ENCODE measurements at regions not wholly inside any gene's neighbourhood (a gene's known extent, or its start where the extent isn't known, plus 50 kb on each side); places are given as distances from the start of the nearest gene placed in this dataset.

GRCh38 chr4:123507376-123507775 is 110.8 kb downstream of the SPRY1 start:
- ATAC-seq (no peak), DNase-seq (no peak)
- H3K36me3 ChIP-seq, result no peaks in the 10 kb centered on the region
- H3K4me1 ChIP-seq, result peaks cover 0 to 16% (median 5%) of the 10 kb centered on the region in 9 donors
- no peak for TF ChIP-seq CTCF (IDR thresholded peaks at IDR 0.05)
- intact Hi-C loops (cut with DNase I), result loop anchor here in 3 of 10 donors (5.0 to 10.0 kb wide), 2 partner anchors 100 to 103 kb away; no protein-coding TSS in a partner anchor
- H3K27ac ChIP-seq, result no peak overlapping the region
- peaks cover 0 to 17% (median 0%) of the 10 kb centered on the region in 7 donors for H3K27me3 ChIP-seq
- 71 to 81% methylated on average over 2 of the region's 2 CpGs for WGBS, 2 donors
- H3K9me3 ChIP-seq, result peaks cover 0 to 4% (median 0%) of the 10 kb centered on the region in 11 donors
- no peak overlapping the region for H3K4me3 ChIP-seq

- WGBS, 2 donors, result 96% methylated on average over 3 of the region's 3 CpGs
These were observed 113.6 kb downstream of the SPRY1 start for GRCh38 chr4:123510221-123510620.

DNA sequence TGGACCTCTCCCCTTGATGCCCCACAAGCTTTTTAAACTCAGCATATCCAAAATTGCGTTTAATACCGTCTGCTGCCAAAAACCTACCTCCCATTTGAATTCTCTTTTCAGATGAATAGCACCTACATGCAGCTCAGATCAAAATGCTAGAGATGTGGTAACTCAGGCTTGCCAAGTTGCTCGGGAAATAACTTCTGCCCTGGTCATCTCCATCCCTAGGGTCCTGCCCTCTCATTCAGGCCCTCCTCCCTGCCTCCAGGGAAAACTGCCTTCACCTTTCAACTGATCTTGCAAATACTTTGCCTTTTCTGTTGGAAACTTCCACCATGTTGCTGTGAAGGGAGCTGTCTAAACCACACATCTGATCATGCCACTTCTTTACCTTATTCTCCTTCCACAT is 114.1 kb downstream of the SPRY1 start:
- 80 to 91% methylated on average over 3 of the region's 3 CpGs for WGBS, 2 donors

More at GRCh38 chr4:123510221-123510620, 113.6 kb downstream of the SPRY1 start:
- Histone ChIP-seq H3K4me3 (no peak overlapping the region), H3K4me1 (peaks cover 0 to 9% (median 0%) of the 10 kb centered on the region in 9 donors), H3K27ac (no peak overlapping the region), H3K27me3 (peaks cover 0 to 17% (median 0%) of the 10 kb centered on the region in 7 donors), H3K9me3 (peaks cover 0 to 4% (median 0%) of the 10 kb centered on the region in 11 donors), H3K36me3 (no peaks in the 10 kb centered on the region)
- ATAC-seq (no peak), DNase-seq (no peak)
- TF ChIP-seq CTCF (IDR thresholded peaks at IDR 0.05), result no peak
- intact Hi-C loops (cut with DNase I), result no loop called here

DNA sequence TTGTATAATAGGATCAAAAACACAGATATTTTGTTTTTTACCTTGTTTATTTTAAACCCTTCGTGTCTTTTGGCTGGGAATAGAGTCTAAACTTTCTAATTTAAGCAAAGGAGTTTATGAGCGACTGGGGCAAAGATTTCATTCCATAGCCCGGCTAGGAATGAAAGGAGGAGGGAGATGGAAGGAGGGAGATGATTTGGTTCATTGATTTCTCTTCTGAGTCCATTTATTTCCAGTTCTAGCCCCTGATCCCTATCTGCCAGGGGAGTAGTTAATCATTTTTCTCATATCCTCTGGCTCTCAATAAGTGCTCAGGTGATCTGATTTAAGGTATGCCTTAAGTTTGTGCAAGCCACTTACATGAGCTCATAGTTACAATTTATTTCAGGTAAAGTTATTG is 120.0 kb downstream of the SPRY1 start:
- Histone ChIP-seq H3K4me1 (no peaks in the 10 kb centered on the region), H3K4me3 (no peak overlapping the region), H3K27me3 (no peaks in the 10 kb centered on the region), H3K27ac (no peak overlapping the region), H3K36me3 (no peaks in the 10 kb centered on the region), H3K9me3 (peaks cover 0 to 1% (median 0%) of the 10 kb centered on the region in 11 donors)
- no peak for DNase-seq
- intact Hi-C loops (cut with DNase I), result no loop called here
- 74 to 77% methylated on average over 3 of the region's 3 CpGs for WGBS, 2 donors
- no peak for ATAC-seq
- no peak for TF ChIP-seq CTCF (IDR thresholded peaks at IDR 0.05)

More for the DNA sequence above, 114.1 kb downstream of the SPRY1 start:
- DNase-seq, result no peak
- no peak overlapping the region for H3K4me3 ChIP-seq
- H3K4me1 ChIP-seq, result peaks cover 0 to 9% (median 0%) of the 10 kb centered on the region in 9 donors
- H3K27me3 ChIP-seq, result peaks cover 0 to 13% (median 0%) of the 10 kb centered on the region in 7 donors
- ATAC-seq, result no peak
- no peaks in the 10 kb centered on the region for H3K36me3 ChIP-seq
- TF ChIP-seq CTCF (IDR thresholded peaks at IDR 0.05), result no peak
- peaks cover 0 to 4% (median 0%) of the 10 kb centered on the region in 11 donors for H3K9me3 ChIP-seq
- intact Hi-C loops (cut with DNase I), result no loop called here
- H3K27ac ChIP-seq, result no peak overlapping the region
